Heart right ventricle (tissue), 16 donors: ENCODE measurements at regions not wholly inside any gene's neighbourhood (a gene's known extent, or its start where the extent isn't known, plus 50 kb on each side); places are given as distances from the start of the nearest gene placed in this dataset.

ENCODE experiments used
- ATAC-seq, 8 donors: fragments of 200-7000 bp; cut with Tn5 transposase; one replicate each; pipeline ENCODE4 v1.9.1; 2020; ENCODE audit warnings: mild to moderate bottlenecking in 8 of 8, moderate library complexity in 8 of 8, moderate number of reproducible peaks in 1 of 8
- DNase-seq, 2 donors: peaks; one replicate each; pipeline ENCODE4 v3.0.0-alpha.2; 2020
- H3K27ac ChIP-seq, 10 donors: fragments of 200-600 bp; sonication (generic) in 2 of 10; one replicate each; pipeline versions ENCODE4 v1.5.0 to v1.8.0; 2020 to 2022; ENCODE audit warnings: mild to moderate bottlenecking in 3 of 10
- H3K27me3 ChIP-seq, 7 donors: fragments of 200-600 bp; one replicate each; pipeline ENCODE4 v1.8.0; 2021 to 2022; ENCODE audit warnings: mild to moderate bottlenecking in 2 of 7
- H3K36me3 ChIP-seq, 9 donors: fragments of 200-600 bp; sonication (generic) in 1 of 9; one replicate each; pipeline versions ENCODE4 v1.5.0 to v1.8.0; 2020 to 2022; ENCODE audit warnings: mild to moderate bottlenecking in 2 of 9
- H3K4me1 ChIP-seq, 9 donors: fragments of 200-600 bp; sonication (generic) in 1 of 9; one replicate each; pipeline versions ENCODE4 v1.5.0 to v1.8.0; 2020 to 2022; ENCODE audit warnings: mild to moderate bottlenecking in 4 of 9
- H3K4me3 ChIP-seq, 10 donors: fragments of 200-600 bp; sonication (generic) in 2 of 10; one replicate each; pipeline versions ENCODE4 v1.5.0 to v1.8.0; 2020 to 2022; ENCODE audit warnings: mild to moderate bottlenecking in 7 of 10, moderate library complexity in 2 of 10
- H3K9me3 ChIP-seq, 11 donors: fragments of 200-600 bp in 10 of 11; sonication (generic) in 2 of 11; one replicate each; pipeline versions ENCODE4 v1.5.0 to v1.8.0; 2013 to 2022; ENCODE audit warnings: mild to moderate bottlenecking in 2 of 11, control low read depth in 1 of 11, moderate library complexity in 1 of 11
- WGBS, 2 donors: extraction: QIAGEN DNeasy Blood & Tissue Kit; methylation state at CpG; one replicate each; pipeline ENCODE4 v1.1.7; 2013; ENCODE audit warnings: inconsistent platforms in 1 of 2; 5-methylcytosine and 5-hydroxymethylcytosine counted together
- intact Hi-C, 10 donors: fragments of 100-400 bp; cut with DNase I; formaldehyde crosslinking; loops; one replicate each; pipeline versions ENCODE4 v1.11.1 to v1.14.2; 2022
- TF ChIP-seq, protein P1 (sequence below), 9 donors: fragments of 200-600 bp; sonication (generic) in 2 of 9; IDR thresholded peaks; one replicate each; pipeline versions ENCODE4 v1.5.0 to v1.8.0; 2021 to 2022; ENCODE audit warnings: antibody characterized with exemption in 9 of 9, mild to moderate bottlenecking in 5 of 9, moderate library complexity in 1 of 9
- donor health status: Arrhythmogenic right ventricular cardiomyopathy.
- donor health status: ischemic (EF 13 %, LVEDD 7.1; RV severe dilation, severe dysfunction).
- donor health status: healthy with polysubstance abuse.
- donor health status: DM: no; HTN: yes; CAD: no.
- donor health status: DM: no; HTN: no; CAD: no.
- donor health status: ischemic (EF 25% LVEDD 6.9; RV normal size, moderate dysfunction).
- donor health status: ischemic (EF 25% LVEDD 5.7; RV mildly dilated, moderate dysfunction).
- donor health status: healthy.
- donor health status: DM: yes; HTN: yes; CAD: no.
- donor health status: Ischemic cardiomyopathy.
- donor health status: ischemic (EF 35%, LVEDD 5.7; RV mildly dilated, moderate dysfunction).
- donor health status: nonischemic (EF 11% LVEDD 7.7; RV severe dilation, severe dysfunction).
- donor health status: DM: yes; HTN: yes; CAD: no.
- donor health status: PGD.
- donor health status: ischemic (EF 29% LVEDD 5.4; RV normal size, mild dysfunction).
- donor health status: nonischemic (EF 23%, LVEDD 6.1; RV moderate dilation, normal function).

DNA sequence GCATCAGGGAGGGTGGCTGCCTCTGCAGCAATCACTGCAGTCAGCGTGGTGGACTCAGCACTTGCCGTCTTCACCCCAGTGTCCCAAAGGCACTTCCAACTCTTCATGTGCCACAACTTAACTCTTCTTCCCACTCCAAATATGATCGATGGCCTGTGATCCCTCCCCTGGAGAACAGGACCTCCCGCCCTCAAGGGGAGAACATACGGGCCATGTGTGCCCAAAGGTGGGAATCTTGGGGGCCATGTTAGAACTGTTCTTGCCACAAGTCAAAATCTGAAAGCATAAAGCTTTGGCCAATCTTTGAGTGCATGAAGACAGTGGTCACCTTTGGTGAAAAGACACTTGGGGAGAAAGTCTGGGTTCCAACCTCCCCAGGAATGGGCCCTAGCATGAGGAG, 368.5 kb upstream of the MGMT start:
- peaks cover 0 to 17% (median 5%) of the 10 kb centered on the region in 9 donors for H3K4me1 ChIP-seq
- no peak overlapping the region for H3K27ac ChIP-seq
- 94 to 97% methylated on average over 5 of the region's 5 CpGs for WGBS, 2 donors
- H3K27me3 ChIP-seq, result peaks cover 0 to 4% (median 0%) of the 10 kb centered on the region in 7 donors
- no peak for ATAC-seq
- DNase-seq, result no peak
- no peaks in the 10 kb centered on the region for H3K9me3 ChIP-seq
- no peaks in the 10 kb centered on the region for H3K36me3 ChIP-seq
- intact Hi-C loops, result loop anchor here in 1 of 10 donors (10.0 kb wide), 1 partner anchor 96 kb away; no protein-coding TSS in a partner anchor
- TF ChIP-seq, protein P1, sequence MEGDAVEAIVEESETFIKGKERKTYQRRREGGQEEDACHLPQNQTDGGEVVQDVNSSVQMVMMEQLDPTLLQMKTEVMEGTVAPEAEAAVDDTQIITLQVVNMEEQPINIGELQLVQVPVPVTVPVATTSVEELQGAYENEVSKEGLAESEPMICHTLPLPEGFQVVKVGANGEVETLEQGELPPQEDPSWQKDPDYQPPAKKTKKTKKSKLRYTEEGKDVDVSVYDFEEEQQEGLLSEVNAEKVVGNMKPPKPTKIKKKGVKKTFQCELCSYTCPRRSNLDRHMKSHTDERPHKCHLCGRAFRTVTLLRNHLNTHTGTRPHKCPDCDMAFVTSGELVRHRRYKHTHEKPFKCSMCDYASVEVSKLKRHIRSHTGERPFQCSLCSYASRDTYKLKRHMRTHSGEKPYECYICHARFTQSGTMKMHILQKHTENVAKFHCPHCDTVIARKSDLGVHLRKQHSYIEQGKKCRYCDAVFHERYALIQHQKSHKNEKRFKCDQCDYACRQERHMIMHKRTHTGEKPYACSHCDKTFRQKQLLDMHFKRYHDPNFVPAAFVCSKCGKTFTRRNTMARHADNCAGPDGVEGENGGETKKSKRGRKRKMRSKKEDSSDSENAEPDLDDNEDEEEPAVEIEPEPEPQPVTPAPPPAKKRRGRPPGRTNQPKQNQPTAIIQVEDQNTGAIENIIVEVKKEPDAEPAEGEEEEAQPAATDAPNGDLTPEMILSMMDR (IDR thresholded peaks at IDR 0.05), result no peak
- H3K4me3 ChIP-seq, result no peak overlapping the region

DNA sequence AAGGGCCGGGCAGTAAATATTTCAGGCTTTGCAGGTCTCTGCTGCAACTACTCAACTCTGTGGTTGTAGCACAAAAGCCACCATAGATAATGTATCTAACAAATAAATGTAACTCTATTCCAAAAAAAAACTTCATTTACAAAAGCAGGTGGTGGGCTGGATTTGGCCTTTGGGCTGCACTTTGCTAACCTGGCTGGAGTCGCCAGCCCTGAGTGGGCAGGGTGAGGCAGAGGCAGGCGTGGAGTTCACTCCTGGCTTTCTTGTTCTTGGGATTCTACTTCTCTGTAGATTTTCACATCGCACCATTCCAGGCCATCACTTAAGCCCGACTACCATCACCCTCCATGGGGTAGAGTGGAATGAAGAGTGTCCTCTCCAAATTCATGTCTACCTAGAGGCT, 367.6 kb upstream of the MGMT start:
- ATAC-seq (no peak), DNase-seq (no peak)
- no peaks in the 10 kb centered on the region for H3K27me3 ChIP-seq
- no peaks in the 10 kb centered on the region for H3K9me3 ChIP-seq
- H3K4me1 ChIP-seq, result peaks cover 0 to 21% (median 5%) of the 10 kb centered on the region in 9 donors
- H3K36me3 ChIP-seq, result no peaks in the 10 kb centered on the region
- 96 to 98% methylated on average over 5 of the region's 5 CpGs for WGBS, 2 donors
- TF ChIP-seq, protein P1 (IDR thresholded peaks at IDR 0.05), result no peak
- no peak overlapping the region for H3K4me3 ChIP-seq
- H3K27ac ChIP-seq, result no peak overlapping the region
- intact Hi-C loops, result loop anchor here in 1 of 10 donors (10.0 kb wide), 1 partner anchor 95 kb away; no protein-coding TSS in a partner anchor

DNA sequence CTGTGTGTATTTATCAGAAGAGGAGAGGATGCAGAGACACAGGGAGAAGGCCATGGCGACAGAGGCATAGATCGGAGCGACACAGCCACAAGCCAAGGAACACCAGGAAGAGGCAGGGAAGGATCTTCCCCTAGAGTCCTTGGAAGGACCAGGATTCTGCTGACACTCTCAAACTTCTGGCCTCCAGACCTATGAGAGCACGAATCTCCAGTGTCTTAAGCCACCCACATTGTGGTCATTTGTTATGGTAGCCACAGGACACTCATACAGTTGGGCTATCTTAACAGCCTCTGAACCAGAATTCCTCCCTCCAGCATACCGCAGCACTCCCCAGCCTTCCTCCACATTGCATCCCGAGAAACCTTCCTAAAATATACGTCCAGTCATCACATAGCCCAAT, 367.0 kb upstream of the MGMT start:
- Histone ChIP-seq H3K27me3 (no peaks in the 10 kb centered on the region), H3K9me3 (no peaks in the 10 kb centered on the region), H3K4me1 (peaks cover 0 to 26% (median 5%) of the 10 kb centered on the region in 9 donors), H3K27ac (no peak overlapping the region), H3K4me3 (no peak overlapping the region), H3K36me3 (no peaks in the 10 kb centered on the region)
- TF ChIP-seq, protein P1 (IDR thresholded peaks at IDR 0.05), result no peak
- WGBS, 2 donors, result 96 to 98% methylated on average over 7 of the region's 7 CpGs
- DNase-seq (no peak), ATAC-seq (no peak)
- intact Hi-C loops, result loop anchor here in 1 of 10 donors (10.0 kb wide), 1 partner anchor 95 kb away; no protein-coding TSS in a partner anchor

DNA sequence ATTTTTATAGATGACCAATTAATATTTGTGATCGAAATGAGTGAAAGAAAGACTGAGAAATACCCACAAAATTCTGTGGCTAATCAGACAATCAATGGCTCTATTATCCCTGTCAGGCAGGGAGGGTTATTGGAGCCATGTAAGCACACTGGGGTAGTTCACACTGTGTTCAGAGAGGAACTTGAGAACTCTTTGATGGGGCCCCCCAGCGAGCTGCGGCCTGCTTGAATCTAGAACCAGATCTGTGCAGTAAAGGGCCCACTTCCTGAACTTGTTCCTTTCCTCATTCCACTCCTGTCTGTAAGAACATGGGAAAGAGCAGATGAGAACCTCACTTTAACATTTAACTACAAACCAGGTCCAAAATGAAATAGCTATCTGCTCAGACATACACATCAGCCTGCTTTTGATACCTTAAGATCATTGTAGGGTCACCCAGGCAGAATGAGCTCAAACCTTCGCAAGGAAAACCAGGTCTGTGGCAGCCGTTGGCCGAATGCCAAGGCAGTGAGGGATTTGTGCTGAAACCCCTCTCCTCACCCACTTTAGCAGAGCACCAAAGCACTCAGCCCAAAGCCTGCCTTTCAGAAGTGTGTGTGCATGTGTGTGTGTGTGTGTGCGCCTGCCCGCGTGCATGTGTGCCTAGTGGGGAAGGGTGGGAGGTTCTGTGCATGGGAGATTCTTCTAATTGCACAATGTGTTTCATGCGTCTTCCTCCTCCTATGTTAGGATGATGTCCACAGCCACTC, 365.6 kb upstream of the MGMT start:
- no peaks in the 10 kb centered on the region for H3K36me3 ChIP-seq
- H3K27ac ChIP-seq, result no peak overlapping the region
- H3K4me1 ChIP-seq, result peaks cover 0 to 30% (median 9%) of the 10 kb centered on the region in 9 donors
- DNase-seq, result no peak
- H3K27me3 ChIP-seq, result no peaks in the 10 kb centered on the region
- intact Hi-C loops, result no loop called here
- TF ChIP-seq, protein P1 (IDR thresholded peaks at IDR 0.05), result no peak
- H3K9me3 ChIP-seq, result no peaks in the 10 kb centered on the region
- WGBS, 2 donors, result 68 to 82% methylated on average over 10 of the region's 10 CpGs
- H3K4me3 ChIP-seq, result no peak overlapping the region
- ATAC-seq, result no peak
